ENCODE measurements at regions not wholly inside any gene's neighbourhood (a gene's known extent, or its start where the extent isn't known, plus 50 kb on each side); places are given as distances from the start of the nearest gene placed in this dataset.

GRCh38 chr5:104774372-104774771 lies 1211.8 kb upstream of the NUDT12 start:
- Histone ChIP-seq H3K36me3 (ENCODE audit: control insufficient read depth in 4 of 4, insufficient read depth in 3 of 4, low read depth in 1 of 4, low read length in 3 of 4) (no peaks in the 10 kb centered on the region), H3K27me3 (ENCODE audit: control insufficient read depth in 4 of 4, insufficient read depth in 4 of 4, low read length in 3 of 4) (no peaks in the 10 kb centered on the region), H3K27ac (ENCODE audit: low read depth in 1 of 2, low read length in 2 of 2) (no peak overlapping the region), H3K9ac (ENCODE audit: low read depth in 1 of 2, low read length in 2 of 2) (no peak overlapping the region), H3K4me3 (ENCODE audit: low read depth in 1 of 3, low read length in 3 of 3) (no peak overlapping the region), H3K9me3 (ENCODE audit: control insufficient read depth in 4 of 4, low read length in 3 of 4) (peaks cover 0 to 2% (median 0%) of the 10 kb centered on the region in 4 donors), H3K4me1 (ENCODE audit: control insufficient read depth in 4 of 4, insufficient read depth in 4 of 4, low read length in 3 of 4) (no peaks in the 10 kb centered on the region)
- 78% methylated on average over 8 of the region's 8 CpGs for WGBS
- DNase-seq (ENCODE audit: low spot score): no peak
- no peak for TF ChIP-seq ZBTB33 (IDR thresholded peaks at IDR 0.05)
- no peak for TF ChIP-seq REST (IDR thresholded peaks at IDR 0.05)
- TF ChIP-seq HNF4G (IDR thresholded peaks at IDR 0.05): no peak
- no peak for TF ChIP-seq ATF3 (IDR thresholded peaks at IDR 0.05)
- no peak for TF ChIP-seq EGR1 (IDR thresholded peaks at IDR 0.05; ENCODE audit: low read depth in 2 of 2)
- TF ChIP-seq FOXA2 (IDR thresholded peaks at IDR 0.05): no peak
- TF ChIP-seq GABPA (IDR thresholded peaks at IDR 0.05 in 1 of 2, conservative IDR thresholded peaks at IDR 0.05 in 1 of 2): no peak
- TF ChIP-seq SP1 (IDR thresholded peaks at IDR 0.05): no peak
- no peak for TF ChIP-seq FOXA1 (IDR thresholded peaks at IDR 0.05)
- no peak for TF ChIP-seq NR2F2 (IDR thresholded peaks at IDR 0.05)
- no peak for TF ChIP-seq RAD21 (IDR thresholded peaks at IDR 0.05)
- no peak for TF ChIP-seq RXRA (IDR thresholded peaks at IDR 0.05)
- no peak for TF ChIP-seq YY1 (IDR thresholded peaks at IDR 0.05)
- TF ChIP-seq CTCF (IDR thresholded peaks at IDR 0.05; ENCODE audit: low read depth, low read length, missing input control): no peak
- TF ChIP-seq JUND (IDR thresholded peaks at IDR 0.05): no peak
- no peak for TF ChIP-seq TAF1 (conservative IDR thresholded peaks at IDR 0.05)
- no peak for TF ChIP-seq HNF4A (conservative IDR thresholded peaks at IDR 0.05)

GRCh38 chr5:104764197-104764596 lies 1201.6 kb upstream of the NUDT12 start:
- no peak for DNase-seq (ENCODE audit: low spot score)
- H3K9ac ChIP-seq (ENCODE audit: low read depth in 1 of 2, low read length in 2 of 2): no peak overlapping the region
- no peaks in the 10 kb centered on the region for H3K36me3 ChIP-seq (ENCODE audit: control insufficient read depth in 4 of 4, insufficient read depth in 3 of 4, low read depth in 1 of 4, low read length in 3 of 4)
- no peaks in the 10 kb centered on the region for H3K4me1 ChIP-seq (ENCODE audit: control insufficient read depth in 4 of 4, insufficient read depth in 4 of 4, low read length in 3 of 4)
- no peaks in the 10 kb centered on the region for H3K9me3 ChIP-seq (ENCODE audit: control insufficient read depth in 4 of 4, low read length in 3 of 4)
- H3K27ac ChIP-seq (ENCODE audit: low read depth in 1 of 2, low read length in 2 of 2): no peak overlapping the region
- no peak overlapping the region for H3K4me3 ChIP-seq (ENCODE audit: low read depth in 1 of 3, low read length in 3 of 3)
- H3K27me3 ChIP-seq (ENCODE audit: control insufficient read depth in 4 of 4, insufficient read depth in 4 of 4, low read length in 3 of 4): no peaks in the 10 kb centered on the region
- TF ChIP-seq YY1 (IDR thresholded peaks at IDR 0.05): no peak
- no peak for TF ChIP-seq JUND (IDR thresholded peaks at IDR 0.05)
- no peak for TF ChIP-seq MAX (IDR thresholded peaks at IDR 0.05)
- TF ChIP-seq FOXA2 (IDR thresholded peaks at IDR 0.05): no peak
- TF ChIP-seq GABPA (IDR thresholded peaks at IDR 0.05 in 1 of 2, conservative IDR thresholded peaks at IDR 0.05 in 1 of 2): no peak
- TF ChIP-seq RAD21 (IDR thresholded peaks at IDR 0.05): no peak
- TF ChIP-seq REST (IDR thresholded peaks at IDR 0.05): no peak
- TF ChIP-seq ZBTB33 (IDR thresholded peaks at IDR 0.05): no peak
- TF ChIP-seq RXRA (IDR thresholded peaks at IDR 0.05): no peak
- 88% methylated on average over 2 of the region's 2 CpGs for WGBS

Data from liver (tissue), 8 donors.